ENCODE measurements at regions not wholly inside any gene's neighbourhood (a gene's known extent, or its start where the extent isn't known, plus 50 kb on each side); places are given as distances from the start of the nearest gene placed in this dataset.

DNA sequence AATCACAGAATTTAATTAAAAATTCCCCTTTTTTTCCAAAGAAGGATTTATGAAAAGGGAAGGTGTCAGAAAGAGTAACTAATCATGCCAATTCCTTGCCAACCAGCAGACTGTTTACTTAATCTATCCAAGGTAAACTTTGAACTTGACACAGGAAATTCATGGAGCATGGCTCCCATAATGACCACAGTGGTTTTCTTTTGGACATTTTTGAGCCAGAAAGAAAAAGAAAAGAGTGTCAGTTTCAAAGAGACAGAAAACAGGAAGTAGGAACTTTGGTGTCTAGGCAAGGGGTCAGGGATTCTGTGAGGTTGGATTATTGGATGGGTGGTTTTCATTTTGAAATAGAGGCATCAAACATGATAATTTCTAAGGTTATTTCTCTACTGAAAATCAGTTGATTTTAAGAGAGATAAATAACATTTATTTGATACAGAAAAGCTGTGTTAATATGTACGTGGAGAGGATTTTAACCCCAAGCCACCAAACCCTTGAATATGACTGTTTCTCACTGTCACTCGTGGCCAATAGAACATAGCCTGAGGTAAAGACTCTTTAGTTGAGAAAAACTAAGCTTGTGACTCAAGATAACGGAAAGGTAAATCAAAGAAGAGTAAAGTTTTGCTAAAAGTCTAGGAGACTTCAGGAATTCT, 196.1 kb downstream of the TTC6 start (continued):
- TF ChIP-seq ETV6 (CRISPR knock-in tag; conservative IDR thresholded peaks at IDR 0.05): no peak
- TF ChIP-seq RFX5 (IDR thresholded peaks at IDR 0.05; ENCODE audit: low read depth, low read length): no peak
- TF ChIP-seq ZNF484 (CRISPR knock-in tag; IDR thresholded peaks at IDR 0.05; ENCODE audit: borderline replicate concordance, low read depth): no peak
- peak; percentile 73 for TF ChIP-seq GABPB1 (CRISPR knock-in tag; IDR thresholded peaks at IDR 0.05)
- no peak for TF ChIP-seq ZNF607 (CRISPR knock-in tag; IDR thresholded peaks at IDR 0.05; ENCODE audit: borderline replicate concordance)
- TF ChIP-seq, protein P1, sequence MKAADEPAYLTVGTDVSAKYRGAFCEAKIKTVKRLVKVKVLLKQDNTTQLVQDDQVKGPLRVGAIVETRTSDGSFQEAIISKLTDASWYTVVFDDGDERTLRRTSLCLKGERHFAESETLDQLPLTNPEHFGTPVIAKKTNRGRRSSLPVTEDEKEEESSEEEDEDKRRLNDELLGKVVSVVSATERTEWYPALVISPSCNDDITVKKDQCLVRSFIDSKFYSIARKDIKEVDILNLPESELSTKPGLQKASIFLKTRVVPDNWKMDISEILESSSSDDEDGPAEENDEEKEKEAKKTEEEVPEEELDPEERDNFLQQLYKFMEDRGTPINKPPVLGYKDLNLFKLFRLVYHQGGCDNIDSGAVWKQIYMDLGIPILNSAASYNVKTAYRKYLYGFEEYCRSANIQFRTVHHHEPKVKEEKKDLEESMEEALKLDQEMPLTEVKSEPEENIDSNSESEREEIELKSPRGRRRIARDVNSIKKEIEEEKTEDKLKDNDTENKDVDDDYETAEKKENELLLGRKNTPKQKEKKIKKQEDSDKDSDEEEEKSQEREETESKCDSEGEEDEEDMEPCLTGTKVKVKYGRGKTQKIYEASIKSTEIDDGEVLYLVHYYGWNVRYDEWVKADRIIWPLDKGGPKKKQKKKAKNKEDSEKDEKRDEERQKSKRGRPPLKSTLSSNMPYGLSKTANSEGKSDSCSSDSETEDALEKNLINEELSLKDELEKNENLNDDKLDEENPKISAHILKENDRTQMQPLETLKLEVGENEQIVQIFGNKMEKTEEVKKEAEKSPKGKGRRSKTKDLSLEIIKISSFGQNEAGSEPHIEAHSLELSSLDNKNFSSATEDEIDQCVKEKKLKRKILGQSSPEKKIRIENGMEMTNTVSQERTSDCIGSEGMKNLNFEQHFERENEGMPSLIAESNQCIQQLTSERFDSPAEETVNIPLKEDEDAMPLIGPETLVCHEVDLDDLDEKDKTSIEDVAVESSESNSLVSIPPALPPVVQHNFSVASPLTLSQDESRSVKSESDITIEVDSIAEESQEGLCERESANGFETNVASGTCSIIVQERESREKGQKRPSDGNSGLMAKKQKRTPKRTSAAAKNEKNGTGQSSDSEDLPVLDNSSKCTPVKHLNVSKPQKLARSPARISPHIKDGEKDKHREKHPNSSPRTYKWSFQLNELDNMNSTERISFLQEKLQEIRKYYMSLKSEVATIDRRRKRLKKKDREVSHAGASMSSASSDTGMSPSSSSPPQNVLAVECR (CRISPR knock-in tag; IDR thresholded peaks at IDR 0.05; ENCODE audit: borderline replicate concordance): peak; percentile 36; the same call in 1 of the 2 replicates
- TF ChIP-seq ATF1 (CRISPR knock-in tag; IDR thresholded peaks at IDR 0.05): peak; percentile 61; the same call in 1 of the 2 replicates
- no peak for TF ChIP-seq MTA3 (CRISPR knock-in tag; IDR thresholded peaks at IDR 0.05)
- no peak for TF ChIP-seq ZNF672 (CRISPR knock-in tag; IDR thresholded peaks at IDR 0.05)
- TF ChIP-seq SOX13 (IDR thresholded peaks at IDR 0.05): peak; percentile 68
- peak in 1 of 2 experiments; percentile 92; a peak in 3 of 4 replicates for TF ChIP-seq SOX13 (CRISPR knock-in tag; conservative IDR thresholded peaks at IDR 0.05 in 1 of 2, IDR thresholded peaks at IDR 0.05 in 1 of 2)
- no peak for TF ChIP-seq CEBPB (IDR thresholded peaks at IDR 0.05; ENCODE audit: borderline replicate concordance, low read depth, low read length)
- TF ChIP-seq PPARG (CRISPR knock-in tag; conservative IDR thresholded peaks at IDR 0.05): peak; percentile 100
- no peak; the same call in 1 of the 2 replicates for TF ChIP-seq ZNF569 (CRISPR knock-in tag; IDR thresholded peaks at IDR 0.05; ENCODE audit: borderline replicate concordance)
- peak; percentile 75 for TF ChIP-seq CEBPG (CRISPR knock-in tag; IDR thresholded peaks at IDR 0.05)
- peak; percentile 73; the same call in 1 of the 2 replicates for TF ChIP-seq MEIS1 (CRISPR knock-in tag; IDR thresholded peaks at IDR 0.05; ENCODE audit: borderline replicate concordance)
- 0 out of 2 replicates have a peak, but pooled peaks have one; percentile 56 for TF ChIP-seq ARNTL (CRISPR knock-in tag; IDR thresholded peaks at IDR 0.05)
- peak; percentile 100 for TF ChIP-seq POGZ (CRISPR knock-in tag; IDR thresholded peaks at IDR 0.05)
- no peak for TF ChIP-seq CHCHD3 (CRISPR knock-in tag; IDR thresholded peaks at IDR 0.05)
- no peak for TF ChIP-seq ZNF883 (CRISPR knock-in tag; IDR thresholded peaks at IDR 0.05; ENCODE audit: not compliant biosample characterization)
- TF ChIP-seq ZSCAN12 (CRISPR knock-in tag; IDR thresholded peaks at IDR 0.05): no peak
- TF ChIP-seq NPAS2 (CRISPR knock-in tag; IDR thresholded peaks at IDR 0.05; ENCODE audit: borderline replicate concordance): no peak
- peak; percentile 85 for TF ChIP-seq SAP130 (CRISPR knock-in tag; IDR thresholded peaks at IDR 0.05; ENCODE audit: low read depth)
- no peak for TF ChIP-seq RFXANK (CRISPR knock-in tag; IDR thresholded peaks at IDR 0.05)
- TF ChIP-seq ZNF44 (CRISPR knock-in tag; IDR thresholded peaks at IDR 0.05): peak; percentile 44; the same call in 1 of the 2 replicates
- TF ChIP-seq KDM3A (CRISPR knock-in tag; IDR thresholded peaks at IDR 0.05; ENCODE audit: low read depth): peak; percentile 92
- TF ChIP-seq MIER3 (CRISPR knock-in tag; IDR thresholded peaks at IDR 0.05; ENCODE audit: borderline replicate concordance): peak; percentile 78
